Activated naive CD4-positive, alpha-beta T cell (primary cell): ENCODE measurements at regions not wholly inside any gene's neighbourhood (a gene's known extent, or its start where the extent isn't known, plus 50 kb on each side); places are given as distances from the start of the nearest gene placed in this dataset.

Source experiments
- DNase-seq, 4 experiments: peaks; one replicate each; lab custom pipeline; 2025; lab: John Stamatoyannopoulos, UW

DNA sequence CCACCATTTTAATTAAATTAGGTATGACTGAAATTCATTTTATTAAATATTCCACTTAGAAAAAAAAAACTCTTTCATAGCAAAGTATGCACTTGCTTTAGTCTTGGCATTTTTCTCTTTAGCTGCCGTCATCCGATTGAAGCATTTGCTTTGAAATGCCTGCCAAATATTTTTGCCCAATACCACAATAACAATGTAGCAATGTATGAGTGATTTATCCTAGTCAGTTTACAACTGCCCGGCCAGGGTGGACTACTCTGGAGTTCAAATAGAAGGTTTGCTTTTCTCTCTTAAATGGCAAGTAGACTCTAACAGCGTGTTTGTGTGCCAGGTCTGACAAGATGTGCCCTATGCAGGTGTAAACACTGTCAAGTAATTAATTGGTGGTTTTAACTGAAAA lies 675.3 kb upstream of the SGCG start:
- DNase-seq = no peak

DNA sequence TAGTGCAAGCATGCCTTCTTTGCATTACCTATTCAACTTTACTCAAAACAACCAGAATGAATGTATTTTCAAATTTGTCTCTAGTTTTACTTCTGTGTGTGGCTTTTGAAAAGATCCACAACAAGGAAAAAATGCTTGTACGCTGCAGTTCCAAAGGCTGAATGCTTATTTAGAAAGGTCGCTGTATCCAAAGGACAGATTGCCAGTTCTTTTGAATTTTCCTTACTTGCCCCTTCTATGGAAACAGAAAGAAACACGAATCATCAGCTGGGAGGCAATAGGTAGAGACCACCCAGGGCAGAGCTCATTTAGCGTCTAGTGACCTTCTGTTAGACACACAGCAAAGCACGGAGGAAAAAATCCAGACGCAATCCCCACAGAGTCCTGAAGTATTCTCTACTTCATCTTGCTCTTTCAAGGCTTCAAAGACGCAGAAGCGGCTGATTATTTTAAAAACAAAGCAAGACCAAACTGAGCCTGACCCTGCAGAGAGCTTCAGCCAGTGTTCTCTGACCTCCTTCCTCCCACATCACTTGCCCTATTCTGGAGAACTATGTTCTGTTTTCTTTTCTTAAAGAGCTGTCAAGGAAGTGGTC lies 674.6 kb upstream of the SGCG start:
- no peak for DNase-seq

DNA sequence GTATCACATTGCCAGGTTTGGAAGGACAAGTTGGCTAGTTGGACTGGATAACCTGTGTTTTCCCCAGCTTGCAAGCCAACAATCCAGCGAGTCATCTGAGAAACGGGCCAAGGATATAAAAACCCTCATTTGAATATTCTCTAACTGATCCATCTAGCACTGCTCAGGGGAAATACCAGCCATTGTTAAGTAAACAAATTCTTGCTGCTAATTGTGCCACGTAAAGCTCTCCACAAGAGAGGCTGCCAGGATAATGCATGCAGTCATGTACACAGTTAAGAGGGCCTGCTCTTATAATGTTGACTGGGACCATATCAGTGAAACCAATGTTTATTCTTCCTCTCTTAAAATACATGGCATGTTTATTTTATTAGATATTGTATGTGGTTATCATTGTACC lies 663.2 kb upstream of the SGCG start:
- DNase-seq = no peak

DNA sequence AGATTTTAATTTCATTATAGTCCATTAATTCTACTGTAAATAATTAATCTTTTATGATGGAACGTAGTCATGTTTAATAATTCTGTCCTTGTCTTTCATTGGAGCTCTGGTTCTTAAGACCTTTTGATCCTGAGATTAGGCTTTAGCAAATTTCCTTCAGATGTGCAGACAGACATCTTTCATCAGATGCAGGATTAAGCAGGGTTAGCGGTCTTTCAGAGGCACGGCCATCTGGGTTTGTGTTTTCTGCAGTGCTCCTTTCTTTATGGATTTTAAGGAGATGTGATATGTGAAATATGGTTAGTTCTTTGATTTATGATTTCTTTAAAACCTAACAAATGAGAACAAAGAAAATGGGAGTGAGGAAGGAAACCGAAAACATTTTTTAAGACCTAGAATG lies 643.9 kb upstream of the SGCG start:
- DNase-seq = no peak

DNA sequence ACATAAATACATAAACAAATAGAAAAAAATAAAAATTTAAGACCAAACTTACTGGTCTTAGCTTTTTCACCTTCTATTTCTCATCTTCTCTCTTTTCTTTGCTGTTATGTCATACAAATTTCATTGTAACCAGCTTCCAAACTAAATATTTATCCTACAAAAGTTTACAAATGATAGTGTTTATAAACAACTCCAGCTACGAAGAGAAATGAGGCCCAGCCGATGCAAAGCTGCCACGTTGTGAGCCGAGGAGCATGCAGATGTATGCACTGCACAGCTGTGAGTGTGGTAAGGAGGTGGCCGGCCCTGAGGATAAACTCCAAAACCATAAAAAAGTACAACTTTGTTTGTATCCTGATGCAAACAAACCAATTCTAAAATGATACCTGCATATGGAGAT lies 642.4 kb upstream of the SGCG start:
- no peak for DNase-seq

DNA sequence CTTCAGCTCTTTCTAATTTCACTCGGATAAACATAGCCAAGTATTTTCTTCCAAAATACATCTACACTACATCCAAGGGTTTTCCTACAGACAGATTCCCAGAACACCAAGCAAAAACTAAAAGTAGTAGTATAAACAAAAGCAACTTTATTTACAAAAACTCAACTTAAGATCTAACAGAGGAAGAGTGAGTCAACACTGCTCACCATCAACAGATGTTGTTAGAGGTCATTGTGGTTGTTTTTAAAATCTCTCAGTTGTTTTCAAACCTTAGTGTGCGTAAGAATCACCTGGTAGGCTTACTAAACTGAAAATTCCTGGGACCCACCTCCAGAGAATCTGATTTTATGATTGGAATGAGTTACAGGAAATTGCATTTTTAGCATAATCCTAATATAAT lies 631.7 kb upstream of the SGCG start:
- DNase-seq = no peak

DNA sequence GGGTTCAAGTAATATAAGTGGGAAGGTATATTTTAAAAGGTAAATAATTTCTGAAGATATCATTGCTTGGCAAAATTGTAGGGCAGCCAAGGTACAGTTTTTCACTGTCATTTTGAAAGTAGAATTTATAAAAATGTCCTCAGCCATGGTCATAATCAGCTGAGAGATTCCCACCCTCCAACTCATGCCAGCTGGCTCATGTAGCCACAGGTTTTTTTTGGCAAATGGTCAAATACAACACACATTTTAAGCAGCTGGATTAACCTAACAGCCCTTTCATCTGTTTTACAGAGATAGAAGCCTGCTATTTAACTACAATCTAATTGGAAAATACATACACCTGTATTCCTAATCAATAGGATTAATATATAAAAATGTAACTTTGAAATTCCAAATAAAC lies 619.2 kb upstream of the SGCG start:
- no peak for DNase-seq

DNA sequence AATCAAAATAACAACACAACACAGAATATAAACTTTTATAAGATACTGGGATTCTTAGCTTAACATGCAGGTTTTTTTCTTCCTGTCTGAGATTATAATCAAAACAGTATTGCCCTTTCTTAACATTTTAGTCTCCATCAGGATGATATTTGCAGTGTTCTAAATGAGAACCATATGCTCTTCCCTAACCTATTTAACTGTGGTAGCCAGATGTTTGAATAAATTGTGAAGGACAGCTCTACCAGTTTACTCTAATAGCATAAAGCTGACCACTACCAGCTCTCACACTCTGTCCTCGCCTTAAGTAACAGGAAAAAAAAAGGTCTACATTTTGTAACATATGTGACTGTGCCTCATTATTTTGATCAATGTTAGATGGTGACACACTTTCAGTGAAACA lies 618.7 kb upstream of the SGCG start:
- DNase-seq = no peak

DNA sequence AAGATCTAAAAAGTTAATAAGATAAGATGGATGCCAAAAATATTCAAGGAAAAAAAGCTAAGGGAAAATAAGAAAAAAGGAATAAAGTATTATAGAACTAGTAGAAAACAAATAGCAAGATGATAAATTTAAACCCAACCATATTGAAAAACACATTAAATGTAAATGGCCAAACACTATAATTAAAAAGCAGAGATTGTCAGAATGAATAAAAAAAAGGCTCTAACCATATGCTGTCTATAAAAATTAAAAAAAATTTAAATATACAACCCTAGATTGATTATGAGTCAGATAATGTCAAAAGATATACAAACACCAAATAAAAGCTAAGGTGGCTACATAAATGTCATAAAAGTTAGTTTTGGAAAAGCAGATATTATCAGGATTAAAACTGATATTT lies 617.5 kb upstream of the SGCG start:
- no peak for DNase-seq

DNA sequence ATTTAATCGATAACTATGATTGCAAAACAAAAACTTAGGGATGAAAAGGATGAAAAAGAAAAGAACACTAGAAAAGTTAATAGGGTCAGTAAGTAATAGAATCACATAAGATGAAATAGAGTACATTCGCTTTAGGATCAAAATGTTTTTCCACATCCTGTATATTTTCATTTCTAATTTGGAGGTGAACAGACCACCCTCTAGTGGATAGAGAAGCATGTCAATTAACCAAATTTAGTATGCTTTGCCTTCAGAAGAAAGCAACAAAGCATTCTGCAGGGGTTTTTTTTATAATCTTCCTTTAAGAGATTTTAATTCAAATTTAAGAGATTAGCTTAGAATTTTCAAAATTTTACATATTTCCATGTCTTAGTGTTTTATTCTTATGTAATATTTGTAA lies 611.0 kb upstream of the SGCG start:
- DNase-seq = no peak

DNA sequence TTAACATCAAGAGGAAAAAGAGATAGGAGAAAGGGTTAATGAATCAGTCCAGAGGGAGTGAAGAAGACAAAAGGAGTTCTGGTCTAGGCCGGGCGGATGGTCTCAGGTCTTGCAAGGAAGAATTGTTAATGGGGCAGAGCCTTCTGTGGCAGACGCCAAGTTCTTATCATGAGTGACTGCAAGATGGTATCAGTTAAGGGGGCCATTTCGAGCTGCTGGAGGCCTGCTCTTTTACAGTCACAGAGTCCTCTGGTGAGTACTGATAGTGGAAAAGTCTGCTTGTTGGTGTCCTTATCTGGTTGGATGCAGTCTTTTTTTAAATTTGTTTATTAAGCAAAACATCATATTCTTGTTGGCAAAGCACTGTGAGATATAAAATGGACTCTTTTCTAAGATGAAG lies 590.9 kb upstream of the SGCG start:
- DNase-seq = no peak

DNA sequence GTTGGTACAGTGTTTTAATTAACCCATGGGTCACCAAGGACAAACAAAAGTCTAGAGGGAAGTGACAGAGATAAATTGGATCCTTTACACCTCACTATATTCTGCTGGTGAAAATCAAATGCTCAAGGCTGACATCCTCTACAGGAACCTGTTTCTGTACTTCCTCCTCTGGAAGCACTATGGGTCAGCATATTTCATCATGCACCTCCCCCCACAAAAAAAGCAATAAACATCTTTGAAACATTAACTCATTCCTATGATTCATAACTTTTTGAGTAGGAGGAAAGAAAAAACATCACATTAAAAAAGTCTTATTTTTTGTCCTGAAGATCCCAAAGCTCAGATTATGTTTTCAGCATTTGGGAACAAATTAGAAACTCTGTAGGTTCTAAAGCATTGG lies 588.3 kb upstream of the SGCG start:
- DNase-seq = no peak

DNA sequence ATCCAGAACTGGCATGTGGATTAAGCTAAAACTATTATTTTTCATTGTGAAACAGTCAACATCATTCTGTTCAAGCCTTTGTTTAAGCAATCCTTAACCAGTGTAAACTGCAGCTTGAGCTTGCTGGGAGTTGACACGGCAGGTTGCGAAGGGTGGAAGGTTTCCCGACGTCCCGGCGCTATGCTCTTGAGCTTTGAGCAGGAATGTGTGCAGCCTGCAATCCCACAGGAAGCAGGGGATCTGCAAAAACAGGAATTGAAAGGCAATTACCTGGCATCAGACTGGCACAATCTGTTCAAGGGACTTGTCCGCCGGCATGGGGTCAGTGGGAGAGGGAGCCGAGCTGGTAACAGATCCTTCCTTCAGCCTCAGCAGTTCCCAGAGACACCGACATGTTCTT lies 586.7 kb upstream of the SGCG start:
- no peak for DNase-seq

DNA sequence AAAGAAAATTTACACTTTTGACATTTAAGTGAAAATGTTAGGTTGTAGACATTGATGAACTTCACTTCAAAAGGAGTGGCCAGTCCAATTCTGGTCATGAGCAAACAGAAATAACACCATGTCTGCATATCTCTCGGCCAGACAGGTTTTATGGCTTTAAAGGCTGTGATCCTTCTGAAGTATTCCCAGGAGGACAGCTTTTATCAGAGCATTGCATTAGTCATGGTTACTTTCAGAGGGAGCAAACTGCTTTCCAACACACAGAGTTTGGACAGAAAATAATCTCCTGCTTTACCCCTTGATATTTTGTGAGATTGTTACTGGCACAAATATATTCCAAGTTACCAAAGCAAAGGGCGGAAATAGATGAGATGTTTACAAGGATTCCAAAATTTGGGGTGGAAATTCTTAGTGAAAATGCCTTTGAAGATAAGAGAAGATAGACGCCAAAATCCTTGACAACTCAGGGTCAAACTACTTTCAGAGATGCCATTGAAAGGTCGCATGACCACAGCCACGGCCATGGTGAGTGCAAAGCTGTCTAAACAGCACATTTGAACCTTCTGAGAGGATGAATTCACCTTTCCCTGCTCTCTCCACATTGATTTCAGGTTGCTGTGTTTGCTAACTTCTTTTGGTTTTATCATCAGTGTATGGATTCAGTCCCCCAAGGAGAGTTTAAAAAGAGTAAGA lies 584.5 kb upstream of the SGCG start:
- no peak for DNase-seq

DNA sequence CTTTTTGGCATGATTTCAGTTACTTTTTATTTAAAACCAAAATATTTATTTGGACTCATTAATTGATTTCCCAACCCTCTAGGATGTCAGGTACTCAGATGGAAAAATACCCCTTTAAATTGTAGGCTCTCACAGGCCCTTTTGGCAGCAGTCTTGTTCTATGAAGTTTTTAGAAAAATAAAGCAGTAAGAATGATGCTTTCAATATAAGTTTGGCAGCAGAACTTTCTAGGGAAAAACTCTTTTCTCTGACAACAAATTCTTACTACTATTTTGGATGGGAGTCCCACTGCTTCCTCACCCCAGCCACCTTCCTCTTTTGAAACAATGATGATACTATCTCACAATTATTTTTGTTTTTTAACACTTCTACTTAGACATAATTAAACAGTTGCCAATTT lies 581.6 kb upstream of the SGCG start:
- DNase-seq = no peak

DNA sequence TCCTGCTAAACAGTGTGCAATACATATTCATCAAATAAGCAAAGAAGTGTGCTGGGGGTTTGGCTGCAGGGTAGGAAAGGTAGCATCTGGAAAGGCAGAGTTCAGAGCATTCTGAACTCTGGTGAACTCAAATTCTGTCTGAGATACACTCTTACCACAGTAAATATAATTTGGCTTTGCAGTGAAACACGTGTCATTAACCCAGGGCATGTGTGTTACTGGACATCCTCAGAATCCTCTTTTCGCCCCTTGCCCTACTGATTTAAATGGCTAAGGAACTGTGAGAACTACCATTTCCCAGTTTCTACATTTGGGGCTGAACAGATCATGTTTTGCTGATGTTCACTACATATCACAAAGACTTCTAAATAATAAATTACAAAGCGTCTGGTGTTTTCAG lies 562.8 kb upstream of the SGCG start:
- DNase-seq = no peak

DNA sequence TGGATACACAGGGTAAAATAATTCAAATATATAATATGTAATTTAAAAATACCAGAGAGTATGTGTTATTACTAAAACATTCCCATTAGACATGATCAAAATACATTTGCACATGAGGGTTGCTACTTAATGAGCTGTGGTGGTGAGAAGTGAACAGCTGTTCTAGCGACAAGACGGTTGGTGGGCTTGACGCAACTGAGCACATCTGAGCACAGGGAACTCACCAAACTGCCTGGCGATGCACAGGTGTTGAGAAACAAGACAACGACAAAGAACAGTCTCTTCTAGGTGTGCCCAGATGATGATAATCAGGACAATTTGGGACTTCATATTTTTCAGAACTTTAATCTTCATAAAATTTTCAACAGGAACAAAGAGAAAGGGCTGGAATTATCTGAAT lies 555.1 kb upstream of the SGCG start:
- no peak for DNase-seq

DNA sequence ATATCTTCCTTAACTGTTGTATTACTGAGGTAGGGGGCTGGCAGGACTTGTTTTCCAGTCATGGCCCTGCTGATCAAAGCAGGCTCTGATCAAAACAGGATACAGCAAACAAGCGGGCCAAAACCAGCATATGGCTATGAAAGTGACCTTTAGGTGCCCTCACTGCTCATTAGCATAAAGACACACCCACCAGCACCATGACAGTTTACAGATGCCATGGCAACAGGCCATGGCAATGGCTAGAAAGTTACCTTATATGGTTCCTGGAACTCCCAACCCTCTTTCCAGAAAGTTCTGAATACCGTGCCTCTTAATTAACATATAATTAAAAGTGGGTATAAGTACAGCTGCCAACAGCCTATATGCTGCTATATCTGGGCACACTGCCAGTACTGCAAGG lies 551.4 kb upstream of the SGCG start:
- no peak for DNase-seq

DNA sequence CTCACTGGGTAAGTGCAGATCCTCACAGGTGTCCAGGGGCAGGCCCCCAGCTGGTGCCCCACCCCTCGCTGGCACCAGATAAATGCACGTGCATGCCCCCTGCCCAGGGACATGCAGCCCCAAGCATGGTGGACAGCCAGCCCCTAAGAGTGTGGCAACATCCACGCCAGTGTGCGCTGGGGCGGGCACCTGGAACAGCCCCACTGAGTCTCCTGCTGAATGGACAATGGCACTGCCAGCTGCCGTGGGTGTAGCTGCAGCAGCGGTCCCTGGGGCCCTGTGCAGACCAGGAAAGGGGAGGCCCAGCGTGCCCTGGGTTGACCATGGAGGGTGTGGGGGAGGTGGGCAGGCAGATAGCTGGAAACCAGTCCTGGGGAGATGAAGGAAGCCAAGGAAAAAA lies 538.7 kb upstream of the SGCG start:
- DNase-seq = no peak

DNA sequence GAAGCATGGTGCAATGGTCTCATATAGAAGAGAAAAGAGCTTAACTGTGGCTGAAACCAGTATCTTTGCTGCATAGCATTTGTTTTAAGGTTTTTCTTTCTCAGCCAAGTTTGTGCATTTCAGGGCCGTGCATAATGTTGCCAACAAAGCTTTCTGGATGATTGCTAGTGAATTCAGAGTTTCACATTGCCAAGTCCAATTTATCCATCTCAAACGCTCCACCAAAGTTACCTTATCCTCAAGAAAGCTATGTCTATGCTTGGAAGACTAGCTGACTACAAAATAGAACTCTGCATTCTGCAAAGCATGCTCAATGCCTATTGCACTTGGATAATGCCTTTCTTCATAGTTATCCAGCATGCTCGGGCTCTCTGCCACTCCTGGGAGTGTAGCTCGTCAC lies 535.8 kb upstream of the SGCG start:
- no peak for DNase-seq

DNA sequence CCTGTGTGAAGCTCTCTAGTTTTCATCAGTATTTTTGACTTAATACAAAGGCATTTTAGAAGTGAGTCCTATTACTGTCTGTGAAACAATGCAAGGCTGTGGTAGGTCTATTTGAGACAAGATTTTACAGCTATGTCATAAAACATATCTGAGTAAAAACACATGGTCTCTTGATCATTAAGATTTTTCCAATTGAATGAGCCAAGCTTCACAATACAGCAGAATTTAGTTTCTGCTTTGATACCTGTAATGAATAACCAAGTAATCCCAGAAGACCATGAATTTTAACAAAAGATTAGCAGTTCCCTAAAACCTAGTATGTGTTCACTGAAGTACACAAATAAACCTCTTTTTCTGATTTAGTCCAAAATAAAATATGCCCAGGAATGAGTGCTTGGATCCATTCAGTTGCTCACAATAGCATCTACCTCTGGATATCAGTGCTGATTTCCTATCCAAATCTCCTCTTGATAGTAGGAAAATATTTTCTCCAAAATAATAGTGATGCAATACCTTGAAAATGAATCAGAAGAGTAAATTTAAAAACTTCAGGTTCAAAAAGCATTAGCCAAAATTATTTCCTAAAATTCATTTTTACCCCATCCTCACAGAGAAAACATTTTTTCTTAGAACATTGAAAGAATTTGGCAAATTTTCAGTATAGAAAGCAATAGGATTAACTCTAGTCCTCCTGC lies 533.5 kb upstream of the SGCG start:
- DNase-seq = no peak

DNA sequence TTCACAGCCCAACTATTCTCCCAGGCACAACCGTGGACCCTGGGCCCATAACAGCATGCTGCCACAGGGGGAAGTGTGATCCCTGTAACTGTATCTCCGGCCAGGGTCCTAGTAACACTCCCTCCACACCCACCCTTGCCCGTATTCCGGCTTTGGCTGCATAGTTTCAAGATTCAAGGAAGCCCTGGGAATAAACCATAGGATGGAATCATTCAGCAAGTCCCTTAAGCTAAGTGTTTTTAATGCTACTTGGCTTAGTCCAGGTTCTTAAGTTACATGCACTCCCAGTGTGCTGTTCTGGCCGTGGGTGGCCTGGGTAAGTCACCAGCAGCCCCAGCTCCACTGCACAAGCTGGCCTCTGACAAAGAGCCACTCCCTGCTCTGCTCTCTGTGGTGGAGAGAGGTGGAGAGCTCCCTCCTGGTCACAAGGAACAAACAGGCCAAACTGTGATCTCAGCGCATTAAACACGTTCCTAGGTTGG lies 532.4 kb upstream of the SGCG start:
- DNase-seq = no peak

DNA sequence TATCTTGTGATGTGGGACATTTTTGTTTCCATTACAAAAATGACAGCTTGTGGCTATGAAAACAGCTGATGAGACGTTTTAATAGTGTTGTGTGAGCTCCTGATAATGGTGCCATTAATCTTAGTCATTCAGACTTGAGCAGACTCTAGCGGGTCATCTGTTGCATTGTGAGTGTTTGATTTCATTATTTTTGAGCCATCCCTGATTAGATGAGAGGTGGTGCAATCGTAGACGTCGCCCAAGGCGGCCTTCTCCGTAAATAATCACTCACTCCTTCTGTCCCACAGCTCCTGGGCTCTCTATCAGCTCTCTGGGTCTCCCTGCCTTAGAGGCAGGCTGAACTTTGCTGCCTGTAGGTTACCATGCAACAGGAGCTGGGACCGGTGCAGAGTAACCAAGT lies 528.0 kb upstream of the SGCG start:
- no peak for DNase-seq

DNA sequence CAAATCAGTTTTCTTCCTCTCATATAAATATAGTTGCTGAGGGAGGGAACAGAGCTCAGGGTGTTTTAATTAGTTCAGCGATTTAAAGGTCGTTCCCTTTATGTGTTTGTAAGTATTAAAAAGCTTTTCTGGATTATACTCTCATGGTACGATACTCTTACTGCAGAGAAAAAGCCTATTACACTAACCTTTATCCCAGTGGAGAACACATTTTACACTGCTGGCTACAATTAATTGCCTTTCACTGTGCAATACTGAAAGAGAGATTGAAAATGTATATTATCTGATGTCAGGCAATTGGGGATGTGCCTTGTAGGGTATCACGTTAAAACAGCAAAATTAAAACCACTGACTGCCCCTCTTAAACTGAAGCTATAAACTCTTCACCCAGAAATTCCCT lies 526.9 kb upstream of the SGCG start:
- no peak for DNase-seq
